ENCODE measurements at regions not wholly inside any gene's neighbourhood (a gene's known extent, or its start where the extent isn't known, plus 50 kb on each side); places are given as distances from the start of the nearest gene placed in this dataset.

GRCh38 chr2:239467956-239468490, 67.2 kb upstream of the HDAC4 start:
- no peak for DNase-seq (ENCODE audit: low read depth in 1 of 2, low spot score in 1 of 2)
- Histone ChIP-seq H3K27me3 (ENCODE audit: insufficient read depth, poor library complexity, severe bottlenecking) (no peaks in the 10 kb centered on the region), H3K27ac (replicated peaks) (no peak overlapping the region), H3K4me3 (replicated peaks; ENCODE audit: insufficient read depth, low read length) (no peak overlapping the region)
- TF ChIP-seq GABPA (IDR thresholded peaks at IDR 0.05; ENCODE audit: low read depth) = no peak
- TF ChIP-seq POLR2AphosphoS5 (IDR thresholded peaks at IDR 0.05; ENCODE audit: low read depth) = no peak
- TF ChIP-seq REST (IDR thresholded peaks at IDR 0.05; ENCODE audit: insufficient replicate concordance, low read depth) = no peak
- no peak for TF ChIP-seq SPI1 (IDR thresholded peaks at IDR 0.05; ENCODE audit: borderline replicate concordance, low read depth)
- TF ChIP-seq CTCF (IDR thresholded peaks at IDR 0.05; ENCODE audit: insufficient read depth, low read length) = no peak

GRCh38 chr2:239467281-239467955, 66.6 kb upstream of the HDAC4 start:
- no peaks in the 10 kb centered on the region for H3K27me3 ChIP-seq (ENCODE audit: insufficient read depth, poor library complexity, severe bottlenecking)
- H3K4me3 ChIP-seq (replicated peaks; ENCODE audit: insufficient read depth, low read length) = no peak overlapping the region
- TF ChIP-seq GABPA (IDR thresholded peaks at IDR 0.05; ENCODE audit: low read depth) (no peak), REST (IDR thresholded peaks at IDR 0.05; ENCODE audit: insufficient replicate concordance, low read depth) (no peak), POLR2AphosphoS5 (IDR thresholded peaks at IDR 0.05; ENCODE audit: low read depth) (no peak), CTCF (IDR thresholded peaks at IDR 0.05; ENCODE audit: insufficient read depth, low read length) (no peak), SPI1 (IDR thresholded peaks at IDR 0.05; ENCODE audit: borderline replicate concordance, low read depth) (no peak)
- DNase-seq (ENCODE audit: low read depth in 1 of 2, low spot score in 1 of 2) = no peak
- H3K27ac ChIP-seq (replicated peaks) = no peak overlapping the region

GRCh38 chr2:239466755-239467271, 66.0 kb upstream of the HDAC4 start:
- no peak for TF ChIP-seq REST (IDR thresholded peaks at IDR 0.05; ENCODE audit: insufficient replicate concordance, low read depth)
- no peak for TF ChIP-seq CTCF (IDR thresholded peaks at IDR 0.05; ENCODE audit: insufficient read depth, low read length)
- TF ChIP-seq GABPA (IDR thresholded peaks at IDR 0.05; ENCODE audit: low read depth) = no peak
- no peak for TF ChIP-seq POLR2AphosphoS5 (IDR thresholded peaks at IDR 0.05; ENCODE audit: low read depth)
- TF ChIP-seq SPI1 (IDR thresholded peaks at IDR 0.05; ENCODE audit: borderline replicate concordance, low read depth) = no peak
- no peaks in the 10 kb centered on the region for H3K27me3 ChIP-seq (ENCODE audit: insufficient read depth, poor library complexity, severe bottlenecking)
- DNase-seq (ENCODE audit: low read depth in 1 of 2, low spot score in 1 of 2) = no peak
- no peak overlapping the region for H3K4me3 ChIP-seq (replicated peaks; ENCODE audit: insufficient read depth, low read length)
- peak overlapping the region; percentile 67 for H3K27ac ChIP-seq (replicated peaks)
